Endothelial cell (in vitro differentiated cells): ENCODE measurements at regions not wholly inside any gene's neighbourhood (a gene's known extent, or its start where the extent isn't known, plus 50 kb on each side); places are given as distances from the start of the nearest gene placed in this dataset.

Source experiments
- DNase-seq: peaks from one replicate; pipeline ENCODE4 v3.0.0; 2021; ENCODE audit warnings: low spot score
- H3K27ac Mint-ChIP-seq: one replicate; pipeline ENCODE4 v1.8.0; 2021; ENCODE audit warnings: mixed read lengths, inconsistent platforms; ENCODE audit not compliant: unreplicated experiment
- H3K27me3 Mint-ChIP-seq: one replicate; pipeline ENCODE4 v1.8.0; 2021; ENCODE audit warnings: mild to moderate bottlenecking, moderate library complexity, mixed read lengths, inconsistent platforms; ENCODE audit not compliant: unreplicated experiment
- H3K36me3 Mint-ChIP-seq: one replicate; pipeline ENCODE4 v1.8.0; 2021; ENCODE audit warnings: mild to moderate bottlenecking, low read depth, mixed read lengths, inconsistent platforms; ENCODE audit not compliant: unreplicated experiment
- H3K4me1 Mint-ChIP-seq: one replicate; pipeline ENCODE4 v1.8.0; 2021; ENCODE audit warnings: mild to moderate bottlenecking, mixed read lengths, inconsistent platforms; ENCODE audit not compliant: unreplicated experiment
- H3K4me3 Mint-ChIP-seq: one replicate; pipeline ENCODE4 v1.8.0; 2021; ENCODE audit warnings: mild to moderate bottlenecking, mixed read lengths, inconsistent platforms; ENCODE audit not compliant: unreplicated experiment
- H3K9me3 Mint-ChIP-seq: one replicate; pipeline ENCODE4 v1.8.0; 2021; ENCODE audit warnings: mixed read lengths, inconsistent platforms; ENCODE audit not compliant: unreplicated experiment
- CTCF ChIP-seq: fragments of 200-600 bp; sonication (generic); IDR thresholded peaks from one replicate; pipeline ENCODE4 v1.5.0; 2021; ENCODE audit warnings: antibody characterized with exemption; ENCODE audit not compliant: unreplicated experiment

- H3K9me3 Mint-ChIP-seq, result no peaks in the 10 kb centered on the region
- no peak for DNase-seq
- H3K27ac Mint-ChIP-seq, result no peak overlapping the region
- TF ChIP-seq CTCF, result peak; percentile 59
- H3K27me3 Mint-ChIP-seq, result no peaks in the 10 kb centered on the region
- no peak overlapping the region for H3K4me3 Mint-ChIP-seq
- H3K36me3 Mint-ChIP-seq, result no peaks in the 10 kb centered on the region
- H3K4me1 Mint-ChIP-seq, result no peaks in the 10 kb centered on the region
Observed at GRCh38 chr4:17124767-17125166, 226.3 kb upstream of the LDB2 start.

- no peak for DNase-seq
- H3K36me3 Mint-ChIP-seq, result no peaks in the 10 kb centered on the region
- no peaks in the 10 kb centered on the region for H3K4me1 Mint-ChIP-seq
- no peaks in the 10 kb centered on the region for H3K9me3 Mint-ChIP-seq
- no peak for TF ChIP-seq CTCF
- H3K27me3 Mint-ChIP-seq, result no peaks in the 10 kb centered on the region
- no peak overlapping the region for H3K27ac Mint-ChIP-seq
- H3K4me3 Mint-ChIP-seq, result no peak overlapping the region
Observed at GRCh38 chr4:17120761-17121160, 222.3 kb upstream of the LDB2 start.

GRCh38 chr4:17117746-17118145 lies 219.3 kb upstream of the LDB2 start:
- Mint-ChIP-seq H3K27ac (no peak overlapping the region), H3K4me3 (no peak overlapping the region), H3K4me1 (no peaks in the 10 kb centered on the region), H3K9me3 (no peaks in the 10 kb centered on the region), H3K36me3 (no peaks in the 10 kb centered on the region), H3K27me3 (no peaks in the 10 kb centered on the region)
- no peak for DNase-seq
- no peak for TF ChIP-seq CTCF

GRCh38 chr4:17115583-17115982 lies 217.1 kb upstream of the LDB2 start:
- H3K4me3 Mint-ChIP-seq, result no peak overlapping the region
- no peak overlapping the region for H3K27ac Mint-ChIP-seq
- H3K27me3 Mint-ChIP-seq, result no peaks in the 10 kb centered on the region
- DNase-seq, result no peak
- no peaks in the 10 kb centered on the region for H3K36me3 Mint-ChIP-seq
- H3K9me3 Mint-ChIP-seq, result no peaks in the 10 kb centered on the region
- no peaks in the 10 kb centered on the region for H3K4me1 Mint-ChIP-seq
- TF ChIP-seq CTCF, result no peak

GRCh38 chr4:17112292-17112659 lies 213.8 kb upstream of the LDB2 start:
- no peaks in the 10 kb centered on the region for H3K36me3 Mint-ChIP-seq
- peak; percentile 67 for TF ChIP-seq CTCF
- no peak overlapping the region for H3K4me3 Mint-ChIP-seq
- H3K27ac Mint-ChIP-seq, result no peak overlapping the region
- H3K9me3 Mint-ChIP-seq, result no peaks in the 10 kb centered on the region
- no peaks in the 10 kb centered on the region for H3K4me1 Mint-ChIP-seq
- peak; percentile 61 for DNase-seq
- H3K27me3 Mint-ChIP-seq, result peaks cover 2% of the 10 kb centered on the region
